ENCODE measurements at regions not wholly inside any gene's neighbourhood (a gene's known extent, or its start where the extent isn't known, plus 50 kb on each side); places are given as distances from the start of the nearest gene placed in this dataset.

- Mint-ChIP-seq H3K4me1 (ENCODE audit: low read depth, unreplicated experiment) (no peaks in the 10 kb centered on the region), H3K36me3 (ENCODE audit: low read depth, unreplicated experiment) (no peaks in the 10 kb centered on the region), H3K9me3 (ENCODE audit: unreplicated experiment) (peaks cover 4% of the 10 kb centered on the region), H3K27ac (ENCODE audit: unreplicated experiment) (no peak overlapping the region), H3K4me3 (ENCODE audit: unreplicated experiment) (no peak overlapping the region), H3K27me3 (ENCODE audit: low read depth, unreplicated experiment) (peaks cover 21% of the 10 kb centered on the region)
- H2AFZ ChIP-seq (ENCODE audit: low read depth, low read length) = no peak overlapping the region
- H4K20me1 ChIP-seq (ENCODE audit: insufficient read depth, low read length) = no peaks in the 10 kb centered on the region
- no peak overlapping the region for H3K27ac ChIP-seq (ENCODE audit: low read depth, low read length)
- TF ChIP-seq CTCF (IDR thresholded peaks at IDR 0.05; ENCODE audit: insufficient read depth, low read depth, low read length) = no peak
- no peak for TF ChIP-seq EZH2 (IDR thresholded peaks at IDR 0.05; ENCODE audit: insufficient read depth, low read length)
- H3K4me2 ChIP-seq (ENCODE audit: low read length) = no peak overlapping the region
- H3K36me3 ChIP-seq (ENCODE audit: insufficient read depth, low read length) = no peaks in the 10 kb centered on the region
- no peaks in the 10 kb centered on the region for H3K79me2 ChIP-seq (ENCODE audit: insufficient read depth, low read length)
- H3K9ac ChIP-seq (ENCODE audit: low read length) = no peak overlapping the region
- DNase-seq (ENCODE audit: low read depth) (no peak), FAIRE-seq (no peak)
- H3K4me3 ChIP-seq (ENCODE audit: insufficient read depth, low read depth, low read length) = no peak overlapping the region
- no peaks in the 10 kb centered on the region for H3K4me1 ChIP-seq (ENCODE audit: insufficient read depth, low read length)
- H3K27me3 ChIP-seq (ENCODE audit: insufficient read depth, low read length) = no peaks in the 10 kb centered on the region
- H3K9me3 ChIP-seq (ENCODE audit: insufficient read depth, low read depth, low read length) = no peaks in the 10 kb centered on the region
Observed at GRCh38 chr1:175808999-175809398, 65.6 kb upstream of the TNR start.

GRCh38 chr1:175808573-175808972, 65.2 kb upstream of the TNR start:
- Histone ChIP-seq H3K4me1 (ENCODE audit: insufficient read depth, low read length) (no peaks in the 10 kb centered on the region), H3K27ac (ENCODE audit: low read depth, low read length) (no peak overlapping the region), H3K9ac (ENCODE audit: low read length) (no peak overlapping the region), H3K4me3 (ENCODE audit: insufficient read depth, low read depth, low read length) (no peak overlapping the region), H3K9me3 (ENCODE audit: insufficient read depth, low read depth, low read length) (no peaks in the 10 kb centered on the region), H2AFZ (ENCODE audit: low read depth, low read length) (no peak overlapping the region), H3K4me2 (ENCODE audit: low read length) (no peak overlapping the region), H3K36me3 (ENCODE audit: insufficient read depth, low read length) (no peaks in the 10 kb centered on the region), H4K20me1 (ENCODE audit: insufficient read depth, low read length) (no peaks in the 10 kb centered on the region), H3K79me2 (ENCODE audit: insufficient read depth, low read length) (no peaks in the 10 kb centered on the region), H3K27me3 (ENCODE audit: insufficient read depth, low read length) (no peaks in the 10 kb centered on the region)
- Mint-ChIP-seq H3K4me1 (ENCODE audit: low read depth, unreplicated experiment) (no peaks in the 10 kb centered on the region), H3K27me3 (ENCODE audit: low read depth, unreplicated experiment) (peaks cover 21% of the 10 kb centered on the region), H3K4me3 (ENCODE audit: unreplicated experiment) (no peak overlapping the region), H3K27ac (ENCODE audit: unreplicated experiment) (no peak overlapping the region), H3K36me3 (ENCODE audit: low read depth, unreplicated experiment) (no peaks in the 10 kb centered on the region), H3K9me3 (ENCODE audit: unreplicated experiment) (peaks cover 4% of the 10 kb centered on the region)
- DNase-seq (ENCODE audit: low read depth) = no peak
- TF ChIP-seq CTCF (IDR thresholded peaks at IDR 0.05; ENCODE audit: insufficient read depth, low read depth, low read length) (no peak), EZH2 (IDR thresholded peaks at IDR 0.05; ENCODE audit: insufficient read depth, low read length) (no peak)
- FAIRE-seq = no peak

GRCh38 chr1:175804561-175804960, 61.2 kb upstream of the TNR start:
- Histone ChIP-seq H3K9me3 (ENCODE audit: insufficient read depth, low read depth, low read length) (no peaks in the 10 kb centered on the region), H3K27ac (ENCODE audit: low read depth, low read length) (no peak overlapping the region), H3K4me2 (ENCODE audit: low read length) (no peak overlapping the region), H3K27me3 (ENCODE audit: insufficient read depth, low read length) (no peaks in the 10 kb centered on the region), H3K36me3 (ENCODE audit: insufficient read depth, low read length) (no peaks in the 10 kb centered on the region), H3K4me1 (ENCODE audit: insufficient read depth, low read length) (no peaks in the 10 kb centered on the region), H3K79me2 (ENCODE audit: insufficient read depth, low read length) (no peaks in the 10 kb centered on the region), H3K4me3 (ENCODE audit: insufficient read depth, low read depth, low read length) (no peak overlapping the region), H4K20me1 (ENCODE audit: insufficient read depth, low read length) (no peaks in the 10 kb centered on the region), H2AFZ (ENCODE audit: low read depth, low read length) (no peak overlapping the region), H3K9ac (ENCODE audit: low read length) (no peak overlapping the region)
- no peak overlapping the region for H3K27ac Mint-ChIP-seq (ENCODE audit: unreplicated experiment)
- TF ChIP-seq CTCF (IDR thresholded peaks at IDR 0.05; ENCODE audit: insufficient read depth, low read depth, low read length) (no peak), EZH2 (IDR thresholded peaks at IDR 0.05; ENCODE audit: insufficient read depth, low read length) (no peak)
- H3K9me3 Mint-ChIP-seq (ENCODE audit: unreplicated experiment) = peaks cover 3% of the 10 kb centered on the region
- no peaks in the 10 kb centered on the region for H3K36me3 Mint-ChIP-seq (ENCODE audit: low read depth, unreplicated experiment)
- DNase-seq (ENCODE audit: low read depth) (no peak), FAIRE-seq (no peak)
- H3K4me3 Mint-ChIP-seq (ENCODE audit: unreplicated experiment) = no peak overlapping the region
- peaks cover 24% of the 10 kb centered on the region for H3K27me3 Mint-ChIP-seq (ENCODE audit: low read depth, unreplicated experiment)
- no peaks in the 10 kb centered on the region for H3K4me1 Mint-ChIP-seq (ENCODE audit: low read depth, unreplicated experiment)
